HG02623 (cell line): ENCODE measurements at regions not wholly inside any gene's neighbourhood (a gene's known extent, or its start where the extent isn't known, plus 50 kb on each side); places are given as distances from the start of the nearest gene placed in this dataset.
"Not testable (repeated sequence)": the region's sequence is repeated elsewhere in the genome, so short reads cannot be mapped to it uniquely, and the experiment has no call there.

Experiments
- ATAC-seq: cut with Tn5 transposase; IDR thresholded peaks from one replicate; pipeline ENCODE4 v1.9.1; 2021; ENCODE audit warnings: moderate library complexity; ENCODE audit not compliant: unreplicated experiment

GRCh38 chr12:17264603-17265002, 658.6 kb upstream of the LMO3 start:
- no peak for ATAC-seq

GRCh38 chr12:17239874-17240273, 633.9 kb upstream of the LMO3 start:
- ATAC-seq: no peak

- no peak for ATAC-seq
Measured at GRCh38 chr12:17235996-17236395, 630.0 kb upstream of the LMO3 start.

- ATAC-seq: no peak
Measured at GRCh38 chr12:17215759-17216570, 610.0 kb upstream of the LMO3 start.

- ATAC-seq: no peak
Measured at GRCh38 chr12:17214929-17215328, 609.0 kb upstream of the LMO3 start.

GRCh38 chr12:17206553-17206952, 600.6 kb upstream of the LMO3 start:
- no peak for ATAC-seq

- ATAC-seq: no peak
Measured at GRCh38 chr12:17204289-17205054, 598.5 kb upstream of the LMO3 start.

GRCh38 chr12:17203497-17203896, 597.5 kb upstream of the LMO3 start:
- no peak for ATAC-seq

- no peak for ATAC-seq
Measured at GRCh38 chr12:17197971-17198370, 592.0 kb upstream of the LMO3 start.

GRCh38 chr12:17192721-17193120, 586.8 kb upstream of the LMO3 start:
- no peak for ATAC-seq

GRCh38 chr12:17169726-17170471, 563.9 kb upstream of the LMO3 start:
- no peak for ATAC-seq

- ATAC-seq: no peak
Measured at GRCh38 chr12:17159506-17160300, 553.7 kb upstream of the LMO3 start.

GRCh38 chr12:17158201-17158600, 552.2 kb upstream of the LMO3 start:
- ATAC-seq: no peak

- ATAC-seq: no peak
Measured at GRCh38 chr12:17151917-17152316, 546.0 kb upstream of the LMO3 start.

- ATAC-seq: no peak
Measured at GRCh38 chr12:17148706-17149105, 542.7 kb upstream of the LMO3 start.

- no peak for ATAC-seq
Measured at GRCh38 chr12:17142856-17143255, 536.9 kb upstream of the LMO3 start.

GRCh38 chr12:17139931-17140330, 534.0 kb upstream of the LMO3 start:
- no peak for ATAC-seq

GRCh38 chr12:17137396-17137795, 531.4 kb upstream of the LMO3 start:
- no peak for ATAC-seq

- no peak for ATAC-seq
Measured at GRCh38 chr12:17134315-17134714, 528.4 kb upstream of the LMO3 start.

- ATAC-seq: no peak
Measured at GRCh38 chr12:17132336-17132735, 526.4 kb upstream of the LMO3 start.

GRCh38 chr12:17116538-17116937, 510.6 kb upstream of the LMO3 start:
- ATAC-seq: not testable (repeated sequence)
